ENCODE measurements at regions not wholly inside any gene's neighbourhood (a gene's known extent, or its start where the extent isn't known, plus 50 kb on each side); places are given as distances from the start of the nearest gene placed in this dataset.

DNA sequence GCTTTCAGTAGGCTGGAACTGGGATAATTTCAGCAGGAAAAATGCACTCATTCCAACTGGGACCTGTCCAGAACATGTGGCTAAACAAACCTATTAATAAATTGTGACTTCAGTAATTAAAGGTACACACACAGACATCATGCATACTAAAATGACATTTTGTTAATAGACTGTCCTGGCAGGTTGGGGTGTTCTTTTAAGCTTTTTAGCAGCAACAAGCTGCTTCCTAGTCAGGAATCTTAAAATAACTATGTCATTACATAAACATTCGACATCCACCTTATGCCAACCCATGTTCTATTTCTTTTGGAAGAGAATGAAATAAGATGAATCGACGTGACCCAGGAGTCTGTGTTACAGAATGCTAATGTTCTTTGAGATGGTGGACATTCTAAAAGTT lies 435.7 kb downstream of the TXNL1 start:
- DNase-seq: no peak
- Mint-ChIP-seq H3K4me1 (ENCODE audit: low read depth) (no peaks in the 10 kb centered on the region), H3K27ac (no peak overlapping the region), H3K4me3 (no peak overlapping the region), H3K27me3 (no peaks in the 10 kb centered on the region), H3K36me3 (no peaks in the 10 kb centered on the region), H3K9me3 (peaks cover 8% of the 10 kb centered on the region)
- intact Hi-C loops (cut with micrococcal nuclease): no loop called here
- CTCF ChIA-PET: no interaction called here
- POLR2A ChIA-PET: no interaction called here

DNA sequence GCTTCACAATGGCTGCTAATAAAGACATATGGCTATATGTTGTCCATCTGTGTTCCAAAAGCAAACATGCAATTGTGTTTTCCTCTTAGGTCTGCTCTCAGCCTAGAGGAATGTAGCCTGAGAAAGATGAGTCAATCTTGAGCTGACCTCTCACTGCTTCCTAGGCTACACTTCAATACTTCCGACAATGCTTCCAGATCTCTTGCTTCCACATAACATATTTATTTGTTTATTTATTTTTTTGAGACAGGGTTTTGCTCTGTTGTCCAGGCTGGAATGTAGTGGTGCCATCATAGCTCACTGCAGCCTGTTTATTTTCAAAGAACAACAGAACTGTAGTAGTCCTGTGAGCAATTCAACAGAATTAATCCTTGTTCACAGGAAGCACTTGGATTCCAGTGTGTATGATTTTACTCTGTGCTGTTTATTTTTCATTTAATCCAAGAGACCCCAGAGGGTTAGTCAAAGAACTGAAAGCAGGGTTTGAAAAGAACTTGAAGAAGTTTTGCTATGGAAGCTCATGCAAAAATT lies 437.9 kb downstream of the TXNL1 start:
- CTCF ChIA-PET: no interaction called here
- no peaks in the 10 kb centered on the region for H3K4me1 Mint-ChIP-seq (ENCODE audit: low read depth)
- peaks cover 10% of the 10 kb centered on the region for H3K9me3 Mint-ChIP-seq

DNA sequence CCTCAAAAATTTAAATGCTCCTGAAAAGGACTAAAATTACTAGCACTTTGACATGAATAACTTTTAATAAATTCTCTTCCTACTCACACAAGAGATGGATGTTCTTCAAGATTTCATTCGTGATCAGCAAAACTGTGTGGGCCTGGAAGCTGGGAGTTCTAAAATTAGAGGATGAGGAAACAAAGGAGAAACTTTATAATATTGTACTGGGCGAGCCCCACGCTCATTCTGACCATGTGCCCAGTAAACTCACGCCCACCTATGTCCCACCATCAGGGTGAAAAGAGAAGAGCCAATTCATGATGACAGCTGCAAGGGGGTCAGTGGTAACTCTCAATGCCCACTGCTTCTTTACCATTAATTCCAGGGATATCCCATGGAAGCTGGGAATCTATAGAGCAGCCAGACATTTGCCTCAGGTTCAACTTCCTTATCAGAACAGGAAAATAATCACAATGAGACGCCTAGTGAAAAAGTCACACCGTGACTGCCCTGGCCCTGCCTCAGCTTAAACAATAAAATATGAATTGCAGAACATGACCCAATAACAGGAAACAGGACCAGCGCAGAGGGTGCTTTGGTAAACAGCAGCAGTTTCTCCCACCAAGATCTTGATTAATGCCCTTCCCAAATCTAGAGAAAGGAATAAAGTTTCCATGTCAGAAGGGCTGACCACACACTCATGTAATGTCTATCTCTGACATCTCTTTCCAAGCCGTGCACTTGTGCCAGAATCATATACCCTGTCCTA lies 438.6 kb downstream of the TXNL1 start:
- no peak for DNase-seq
- H3K4me3 Mint-ChIP-seq: no peak overlapping the region
- no peaks in the 10 kb centered on the region for H3K4me1 Mint-ChIP-seq (ENCODE audit: low read depth)
- H3K36me3 Mint-ChIP-seq: no peaks in the 10 kb centered on the region
- ChIA-PET POLR2A (no interaction called here), CTCF (no interaction called here)
- H3K27me3 Mint-ChIP-seq: no peaks in the 10 kb centered on the region
- no peak overlapping the region for H3K27ac Mint-ChIP-seq
- intact Hi-C loops (cut with micrococcal nuclease): no loop called here
- peaks cover 7% of the 10 kb centered on the region for H3K9me3 Mint-ChIP-seq

More for the DNA sequence above, 437.9 kb downstream of the TXNL1 start:
- no peaks in the 10 kb centered on the region for H3K36me3 Mint-ChIP-seq
- no peak for DNase-seq
- H3K4me3 Mint-ChIP-seq: no peak overlapping the region
- POLR2A ChIA-PET: no interaction called here
- no peaks in the 10 kb centered on the region for H3K27me3 Mint-ChIP-seq
- H3K27ac Mint-ChIP-seq: no peak overlapping the region
- intact Hi-C loops (cut with micrococcal nuclease): no loop called here

DNA sequence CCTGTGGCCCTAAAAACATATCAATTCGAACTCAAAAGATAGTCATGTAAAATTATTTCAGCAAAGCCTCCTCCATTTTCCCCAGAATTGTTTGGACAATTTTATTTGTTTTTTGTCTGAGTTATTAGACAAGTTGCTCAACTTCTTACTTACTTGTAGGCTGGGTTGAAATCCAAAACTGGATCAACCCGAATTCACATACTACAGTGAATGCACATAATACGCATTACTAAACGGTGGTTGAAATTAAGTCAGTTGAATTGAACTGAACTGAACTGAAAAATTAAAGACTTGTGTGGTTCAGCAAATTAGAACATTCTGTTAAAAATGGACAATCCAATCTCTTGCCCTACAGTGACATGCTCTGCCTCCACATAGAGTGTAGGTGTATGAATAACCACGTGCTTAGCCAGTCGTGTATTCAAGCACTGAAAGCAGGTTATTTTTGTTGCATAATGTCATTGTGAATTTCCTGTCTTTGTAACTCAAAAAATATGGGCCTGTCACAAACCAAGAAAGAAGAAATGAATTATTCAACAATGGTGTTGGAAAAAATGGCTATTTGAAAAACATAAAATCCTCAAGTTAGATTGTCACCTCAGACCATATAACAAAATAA lies 441.0 kb downstream of the TXNL1 start:
- peaks cover 2% of the 10 kb centered on the region for H3K9me3 Mint-ChIP-seq

DNA sequence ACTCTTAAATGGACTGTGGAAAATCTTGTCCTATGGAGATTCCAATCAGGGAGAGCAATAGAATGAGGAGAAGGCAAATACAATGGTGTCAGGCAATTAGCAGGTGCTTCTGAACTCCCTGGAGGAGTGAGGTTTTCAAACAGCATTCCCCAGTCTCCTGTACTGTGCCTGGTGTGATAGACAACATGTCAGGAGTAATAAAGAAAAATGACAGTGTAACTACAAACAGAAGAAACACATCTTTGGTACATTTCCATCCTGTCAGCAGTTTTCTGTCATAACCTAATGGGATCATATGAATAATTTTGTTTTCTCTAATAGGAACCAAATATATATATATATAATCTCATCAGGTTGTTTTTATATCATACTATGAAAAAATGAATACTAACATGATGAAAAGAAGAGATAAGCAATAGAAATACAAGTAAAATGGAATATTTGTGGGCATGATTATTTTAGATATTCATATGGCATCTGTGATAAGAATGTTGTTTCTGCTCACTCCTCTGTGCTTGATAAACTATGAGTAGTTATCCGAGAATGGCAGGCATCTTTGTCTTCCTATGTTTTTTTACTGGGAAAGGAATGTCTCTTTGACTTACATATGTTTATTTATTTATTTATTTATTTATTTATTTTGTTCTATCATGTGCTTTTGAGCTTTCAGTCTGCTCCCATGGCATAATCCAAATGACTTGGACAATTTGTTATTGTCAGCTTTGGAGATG lies 441.7 kb downstream of the TXNL1 start:
- CTCF ChIA-PET: no interaction called here
- Mint-ChIP-seq H3K9me3 (peaks cover 2% of the 10 kb centered on the region), H3K27ac (no peak overlapping the region), H3K4me1 (ENCODE audit: low read depth) (no peaks in the 10 kb centered on the region), H3K4me3 (no peak overlapping the region), H3K36me3 (no peaks in the 10 kb centered on the region), H3K27me3 (no peaks in the 10 kb centered on the region)
- POLR2A ChIA-PET: no interaction called here
- no peak for DNase-seq
- intact Hi-C loops (cut with micrococcal nuclease): no loop called here

More for the DNA sequence above, 441.0 kb downstream of the TXNL1 start:
- Mint-ChIP-seq H3K27ac (no peak overlapping the region), H3K36me3 (no peaks in the 10 kb centered on the region), H3K27me3 (no peaks in the 10 kb centered on the region), H3K4me1 (ENCODE audit: low read depth) (no peaks in the 10 kb centered on the region), H3K4me3 (no peak overlapping the region)
- POLR2A ChIA-PET: no interaction called here
- DNase-seq: no peak
- intact Hi-C loops (cut with micrococcal nuclease): no loop called here
- CTCF ChIA-PET: no interaction called here

DNA sequence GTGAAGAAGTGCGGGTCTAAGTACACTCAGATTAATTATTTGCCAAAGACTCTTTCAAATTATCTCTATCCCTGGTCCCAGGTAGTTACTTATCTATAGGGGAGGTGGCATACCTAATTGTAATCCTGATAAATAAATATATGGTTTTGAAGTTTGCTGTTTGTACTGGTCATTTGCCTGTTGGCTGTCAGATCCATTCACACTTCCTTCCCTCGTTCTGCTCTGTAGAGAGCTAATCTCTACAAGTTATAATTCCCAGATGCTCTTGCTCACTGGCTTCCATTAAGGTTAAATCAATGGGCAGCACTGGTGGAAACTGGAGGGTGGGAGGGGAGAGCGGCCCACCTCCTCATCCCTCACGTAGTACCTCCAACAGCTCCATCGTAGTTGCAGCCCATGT lies 447.1 kb downstream of the TXNL1 start:
- Mint-ChIP-seq H3K27ac (no peak overlapping the region), H3K27me3 (no peaks in the 10 kb centered on the region), H3K9me3 (peaks cover 2% of the 10 kb centered on the region), H3K4me3 (no peak overlapping the region), H3K4me1 (ENCODE audit: low read depth) (no peaks in the 10 kb centered on the region), H3K36me3 (no peaks in the 10 kb centered on the region)
- POLR2A ChIA-PET: no interaction called here
- CTCF ChIA-PET: no interaction called here
- no peak for DNase-seq
- intact Hi-C loops (cut with micrococcal nuclease): no loop called here

DNA sequence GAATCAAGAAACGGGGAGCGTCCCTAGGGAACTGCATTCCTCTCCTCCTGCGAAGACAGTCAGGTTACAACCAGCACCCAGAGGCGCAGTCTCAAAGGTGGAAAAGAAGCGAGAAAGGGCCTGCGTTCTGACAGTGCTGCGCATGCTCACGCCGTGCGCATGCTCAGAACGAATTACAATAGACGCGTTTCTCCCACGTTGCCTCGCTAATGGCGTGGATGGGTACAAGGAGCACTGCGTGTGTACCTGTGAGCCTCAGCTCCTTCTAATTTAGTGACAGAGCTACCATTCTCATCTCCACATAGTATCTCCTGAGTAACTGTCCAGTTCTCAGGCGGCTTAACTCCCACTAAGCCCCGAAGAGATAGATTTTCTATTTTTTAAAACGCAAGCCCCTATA lies 448.8 kb downstream of the TXNL1 start:
- Mint-ChIP-seq H3K9me3 (no peaks in the 10 kb centered on the region), H3K27me3 (no peaks in the 10 kb centered on the region), H3K27ac (no peak overlapping the region), H3K36me3 (no peaks in the 10 kb centered on the region), H3K4me3 (no peak overlapping the region), H3K4me1 (ENCODE audit: low read depth) (no peaks in the 10 kb centered on the region)
- intact Hi-C loops (cut with micrococcal nuclease): no loop called here
- CTCF ChIA-PET: no interaction called here
- DNase-seq: no peak
- POLR2A ChIA-PET: no interaction called here

DNA sequence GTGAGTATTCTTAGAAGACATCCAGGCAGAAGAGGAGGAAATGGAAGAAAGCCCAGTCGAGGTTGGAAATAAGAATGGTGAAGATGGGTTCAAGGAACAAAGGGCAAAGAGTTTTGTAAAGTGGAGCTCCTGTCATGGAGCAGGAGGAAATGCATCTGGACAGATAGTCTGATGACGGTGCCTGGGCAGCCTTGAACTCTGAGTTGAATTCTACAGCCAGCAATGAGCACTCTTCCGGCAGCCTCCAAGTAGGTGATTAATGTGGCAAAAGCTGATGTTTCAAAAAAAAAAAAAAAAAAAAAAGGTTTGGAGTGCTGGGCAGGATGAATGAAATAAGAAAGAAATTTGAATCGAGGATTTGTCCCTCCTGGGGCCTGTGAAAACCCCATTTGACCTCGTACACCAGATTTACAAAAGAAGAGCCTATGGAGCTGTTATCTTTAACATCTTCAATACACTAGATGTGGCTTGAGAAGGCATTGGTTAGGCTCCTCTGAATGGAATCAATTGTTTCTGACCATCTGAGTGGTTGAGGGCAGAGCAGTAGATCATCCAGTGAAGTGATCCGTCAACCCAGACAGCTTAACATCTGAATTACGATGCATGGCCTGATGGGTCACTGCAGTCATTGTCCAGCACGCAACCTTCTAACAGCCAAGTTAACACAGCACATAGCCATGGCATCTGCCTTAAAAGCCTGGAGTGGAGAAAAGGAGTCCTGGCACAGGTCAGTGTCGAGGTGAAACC lies 449.7 kb downstream of the TXNL1 start:
- Mint-ChIP-seq H3K27ac (no peak overlapping the region), H3K9me3 (no peaks in the 10 kb centered on the region), H3K4me1 (ENCODE audit: low read depth) (no peaks in the 10 kb centered on the region), H3K4me3 (no peak overlapping the region), H3K36me3 (no peaks in the 10 kb centered on the region), H3K27me3 (no peaks in the 10 kb centered on the region)
- ChIA-PET POLR2A (no interaction called here), CTCF (no interaction called here)
- intact Hi-C loops (cut with micrococcal nuclease): no loop called here
- DNase-seq: no peak

DNA sequence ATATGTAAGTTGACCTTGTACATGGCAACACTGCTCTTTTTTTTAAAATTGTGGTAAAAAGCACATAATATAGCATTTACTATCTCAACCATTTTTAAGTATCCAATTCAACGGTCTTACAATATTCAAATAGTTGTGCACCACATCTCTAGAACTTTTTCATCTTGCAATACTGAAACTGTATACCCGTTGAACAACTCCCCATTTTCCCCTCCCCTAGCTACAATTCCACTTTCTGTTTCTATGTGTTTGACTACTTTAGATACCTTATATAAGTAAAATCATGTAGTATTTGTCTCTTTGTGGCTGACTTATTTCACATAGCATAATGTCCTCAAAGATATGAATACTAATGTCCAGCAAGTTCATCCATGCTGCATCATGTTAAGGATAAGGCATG lies 452.1 kb downstream of the TXNL1 start:
- H3K36me3 Mint-ChIP-seq: no peaks in the 10 kb centered on the region
- H3K27me3 Mint-ChIP-seq: no peaks in the 10 kb centered on the region
- no peaks in the 10 kb centered on the region for H3K4me1 Mint-ChIP-seq (ENCODE audit: low read depth)
- intact Hi-C loops (cut with micrococcal nuclease): no loop called here
- POLR2A ChIA-PET: no interaction called here
- H3K4me3 Mint-ChIP-seq: no peak overlapping the region
- no peaks in the 10 kb centered on the region for H3K9me3 Mint-ChIP-seq
- CTCF ChIA-PET: no interaction called here
- no peak overlapping the region for H3K27ac Mint-ChIP-seq
- DNase-seq: no peak

DNA sequence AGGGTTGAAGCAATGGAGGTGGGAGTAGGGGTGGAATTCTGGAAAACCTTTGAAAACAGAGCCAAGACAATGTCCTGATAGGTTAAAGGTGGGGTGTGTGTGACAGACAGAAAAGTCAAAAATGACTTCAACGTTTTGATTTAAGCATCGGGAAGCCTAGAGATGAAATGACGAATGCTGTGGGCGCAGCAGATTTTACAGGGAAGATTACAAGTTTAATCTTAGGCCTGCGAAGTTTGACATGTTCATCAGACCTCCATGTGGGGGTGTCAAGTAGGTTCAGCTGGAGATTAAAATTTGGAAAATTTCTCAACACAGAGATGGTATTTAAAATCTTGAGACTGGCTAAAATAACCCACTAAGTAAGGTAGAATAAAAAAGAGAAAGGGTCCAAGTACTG lies 453.3 kb downstream of the TXNL1 start:
- Mint-ChIP-seq H3K4me1 (ENCODE audit: low read depth) (no peaks in the 10 kb centered on the region), H3K27ac (no peak overlapping the region), H3K9me3 (no peaks in the 10 kb centered on the region), H3K4me3 (no peak overlapping the region), H3K27me3 (no peaks in the 10 kb centered on the region), H3K36me3 (no peaks in the 10 kb centered on the region)
- intact Hi-C loops (cut with micrococcal nuclease): no loop called here
- CTCF ChIA-PET: no interaction called here
- POLR2A ChIA-PET: no interaction called here
- DNase-seq: no peak

DNA sequence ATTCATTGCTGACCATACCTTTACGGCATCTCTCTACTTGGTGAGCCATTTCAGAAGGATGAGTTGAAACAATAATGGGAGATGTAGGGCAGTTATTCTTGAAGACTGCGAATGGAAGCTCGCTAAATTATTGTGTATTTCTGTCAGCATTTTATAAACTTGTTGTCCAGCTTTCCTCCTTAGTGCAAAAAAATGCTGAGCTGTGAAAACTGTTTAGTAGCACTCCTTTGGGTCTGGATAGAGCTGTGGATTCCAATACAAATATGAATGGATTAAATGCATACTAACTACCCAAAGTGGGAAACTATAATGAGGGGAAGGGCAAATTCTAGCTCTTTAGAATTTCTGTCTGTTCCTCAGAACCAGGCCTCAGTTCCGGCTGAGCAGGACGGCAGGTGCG lies 461.6 kb downstream of the TXNL1 start:
- no peak for DNase-seq
- ChIA-PET POLR2A (no interaction called here), CTCF (no interaction called here)
- Mint-ChIP-seq H3K27ac (no peak overlapping the region), H3K27me3 (no peaks in the 10 kb centered on the region), H3K4me1 (ENCODE audit: low read depth) (no peaks in the 10 kb centered on the region), H3K36me3 (no peaks in the 10 kb centered on the region), H3K9me3 (no peaks in the 10 kb centered on the region), H3K4me3 (no peak overlapping the region)
- intact Hi-C loops (cut with micrococcal nuclease): no loop called here

DNA sequence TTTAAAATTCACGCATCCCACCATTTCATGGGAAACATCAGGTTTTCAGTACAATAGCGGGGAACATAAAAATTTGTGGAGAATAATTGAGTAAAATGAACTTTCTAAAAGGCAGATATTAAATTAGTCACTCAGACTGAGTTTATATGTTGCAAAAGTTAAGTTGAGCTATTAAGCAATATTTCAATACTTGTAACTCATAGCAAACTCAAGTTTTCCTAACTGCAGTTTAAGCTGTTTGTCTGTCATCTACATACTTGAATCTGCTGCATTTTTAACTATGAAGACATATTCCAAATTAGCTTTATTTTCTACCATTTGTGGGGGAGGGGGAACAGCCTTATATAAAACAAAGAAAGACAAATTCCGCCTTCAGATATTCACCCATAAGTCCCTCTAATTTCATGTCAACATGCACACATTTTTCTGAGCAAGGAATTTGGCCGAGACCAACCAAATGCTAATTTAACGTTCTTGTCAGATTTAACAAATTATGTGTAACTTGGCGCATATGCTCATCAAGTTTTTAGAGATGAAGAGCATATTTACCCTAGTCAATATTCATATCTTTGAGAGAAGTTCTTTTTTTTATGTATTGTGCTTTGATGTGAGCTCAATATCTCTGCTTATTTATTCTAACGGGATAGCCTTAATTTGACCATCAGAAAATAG lies 462.9 kb downstream of the TXNL1 start:
- Mint-ChIP-seq H3K4me3 (no peak overlapping the region), H3K27ac (no peak overlapping the region), H3K4me1 (ENCODE audit: low read depth) (no peaks in the 10 kb centered on the region), H3K36me3 (no peaks in the 10 kb centered on the region), H3K27me3 (no peaks in the 10 kb centered on the region), H3K9me3 (no peaks in the 10 kb centered on the region)
- intact Hi-C loops (cut with micrococcal nuclease): no loop called here
- ChIA-PET CTCF (interaction anchor here (0.6 kb wide), 1 partner anchor 165 kb away, joined by 3 read pairs; no protein-coding TSS in a partner anchor), POLR2A (no interaction called here)
- DNase-seq: no peak
